C4-2B (cell line): ENCODE measurements at regions not wholly inside any gene's neighbourhood (a gene's known extent, or its start where the extent isn't known, plus 50 kb on each side); places are given as distances from the start of the nearest gene placed in this dataset.

Source experiments
- ZFX ChIP-seq: fragments of 450-650 bp; IDR thresholded peaks from 2 replicates; pipeline ENCODE4 v1.6.1; 2017
- TF ChIP-seq, protein P1 (sequence below): fragments of 450-650 bp; conservative IDR thresholded peaks from 2 replicates; pipeline ENCODE4 v1.5.1; 2017; ENCODE audit warnings: mild to moderate bottlenecking

DNA sequence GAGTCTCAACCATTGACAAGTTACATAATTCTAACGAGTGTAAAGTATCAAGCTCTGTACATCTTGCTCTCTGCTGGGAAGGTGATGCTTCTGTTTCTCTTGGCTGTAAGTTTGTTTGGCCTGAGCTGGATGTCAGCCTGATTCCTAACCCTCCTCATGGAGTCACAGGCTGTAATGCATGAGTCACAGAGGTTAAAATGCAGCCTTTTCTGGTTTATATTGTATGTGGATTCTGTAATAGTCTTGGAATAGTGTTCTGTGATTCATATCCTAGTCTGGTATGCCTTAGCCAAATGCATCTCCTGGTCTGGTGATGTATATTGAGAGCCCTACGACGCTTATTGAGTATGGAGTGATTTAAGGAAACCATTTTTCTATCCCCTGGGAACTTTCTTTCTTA is 104.5 kb upstream of the FRMD6 start:
- TF ChIP-seq, protein P1, sequence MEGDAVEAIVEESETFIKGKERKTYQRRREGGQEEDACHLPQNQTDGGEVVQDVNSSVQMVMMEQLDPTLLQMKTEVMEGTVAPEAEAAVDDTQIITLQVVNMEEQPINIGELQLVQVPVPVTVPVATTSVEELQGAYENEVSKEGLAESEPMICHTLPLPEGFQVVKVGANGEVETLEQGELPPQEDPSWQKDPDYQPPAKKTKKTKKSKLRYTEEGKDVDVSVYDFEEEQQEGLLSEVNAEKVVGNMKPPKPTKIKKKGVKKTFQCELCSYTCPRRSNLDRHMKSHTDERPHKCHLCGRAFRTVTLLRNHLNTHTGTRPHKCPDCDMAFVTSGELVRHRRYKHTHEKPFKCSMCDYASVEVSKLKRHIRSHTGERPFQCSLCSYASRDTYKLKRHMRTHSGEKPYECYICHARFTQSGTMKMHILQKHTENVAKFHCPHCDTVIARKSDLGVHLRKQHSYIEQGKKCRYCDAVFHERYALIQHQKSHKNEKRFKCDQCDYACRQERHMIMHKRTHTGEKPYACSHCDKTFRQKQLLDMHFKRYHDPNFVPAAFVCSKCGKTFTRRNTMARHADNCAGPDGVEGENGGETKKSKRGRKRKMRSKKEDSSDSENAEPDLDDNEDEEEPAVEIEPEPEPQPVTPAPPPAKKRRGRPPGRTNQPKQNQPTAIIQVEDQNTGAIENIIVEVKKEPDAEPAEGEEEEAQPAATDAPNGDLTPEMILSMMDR = no peak
- TF ChIP-seq ZFX = no peak
